ENCODE measurements at regions not wholly inside any gene's neighbourhood (a gene's known extent, or its start where the extent isn't known, plus 50 kb on each side); places are given as distances from the start of the nearest gene placed in this dataset.
"Not testable (repeated sequence)": the region's sequence is repeated elsewhere in the genome, so short reads cannot be mapped to it uniquely, and the experiment has no call there.

- intact Hi-C loops (cut with DNase I), result loop anchor here in 2 of 10 donors (5.0 kb wide), 1 partner anchor 42 kb away; no protein-coding TSS in a partner anchor
- no peaks in the 10 kb centered on the region for H3K36me3 ChIP-seq
- H3K9me3 ChIP-seq, result no peaks in the 10 kb centered on the region
- WGBS, 4 donors, result 46 to 55% (median 48%) methylated on average over 4 of the region's 4 CpGs
- peak in 1 of 4 donors; percentile 33 for ATAC-seq
- DNase-seq, result no peak
- H3K4me1 ChIP-seq, result peaks cover 0 to 15% (median 0%) of the 10 kb centered on the region in 12 donors
- no peak for TF ChIP-seq POLR2A (IDR thresholded peaks at IDR 0.05)
- TF ChIP-seq, protein P1, sequence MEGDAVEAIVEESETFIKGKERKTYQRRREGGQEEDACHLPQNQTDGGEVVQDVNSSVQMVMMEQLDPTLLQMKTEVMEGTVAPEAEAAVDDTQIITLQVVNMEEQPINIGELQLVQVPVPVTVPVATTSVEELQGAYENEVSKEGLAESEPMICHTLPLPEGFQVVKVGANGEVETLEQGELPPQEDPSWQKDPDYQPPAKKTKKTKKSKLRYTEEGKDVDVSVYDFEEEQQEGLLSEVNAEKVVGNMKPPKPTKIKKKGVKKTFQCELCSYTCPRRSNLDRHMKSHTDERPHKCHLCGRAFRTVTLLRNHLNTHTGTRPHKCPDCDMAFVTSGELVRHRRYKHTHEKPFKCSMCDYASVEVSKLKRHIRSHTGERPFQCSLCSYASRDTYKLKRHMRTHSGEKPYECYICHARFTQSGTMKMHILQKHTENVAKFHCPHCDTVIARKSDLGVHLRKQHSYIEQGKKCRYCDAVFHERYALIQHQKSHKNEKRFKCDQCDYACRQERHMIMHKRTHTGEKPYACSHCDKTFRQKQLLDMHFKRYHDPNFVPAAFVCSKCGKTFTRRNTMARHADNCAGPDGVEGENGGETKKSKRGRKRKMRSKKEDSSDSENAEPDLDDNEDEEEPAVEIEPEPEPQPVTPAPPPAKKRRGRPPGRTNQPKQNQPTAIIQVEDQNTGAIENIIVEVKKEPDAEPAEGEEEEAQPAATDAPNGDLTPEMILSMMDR (IDR thresholded peaks at IDR 0.05), result no peak
- H3K4me3 ChIP-seq, result no peak overlapping the region
- H3K27ac ChIP-seq, result peak overlapping the region in 3 of 12 donors; percentile 21 to 47 (median 22)
- no peaks in the 10 kb centered on the region for H3K27me3 ChIP-seq
These were observed 136.5 kb downstream of the KIF4B start for GRCh38 chr5:155150012-155150411.

DNA sequence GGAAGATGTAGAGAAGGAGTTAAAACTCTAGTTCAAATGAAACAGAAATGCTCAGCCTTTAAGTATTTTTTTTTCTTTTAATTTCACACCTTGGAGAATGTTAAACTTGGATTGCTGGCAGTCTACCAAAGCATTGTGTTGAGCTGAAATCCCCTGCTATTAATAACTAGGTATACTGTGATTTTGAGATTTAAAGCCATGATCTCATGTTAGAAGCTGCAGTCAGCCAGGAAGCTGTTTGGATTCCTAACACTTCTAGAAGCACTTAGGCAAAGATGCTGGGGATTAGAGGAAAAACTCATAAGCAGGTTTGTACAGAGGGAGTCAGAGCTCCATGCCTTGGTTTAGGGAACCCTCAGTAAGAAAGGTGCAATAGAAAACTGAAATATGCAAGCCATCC lies 141.4 kb downstream of the KIF4B start:
- Histone ChIP-seq H3K9me3 (no peaks in the 10 kb centered on the region), H3K36me3 (no peaks in the 10 kb centered on the region), H3K27me3 (no peaks in the 10 kb centered on the region), H3K4me3 (no peak overlapping the region), H3K4me1 (peaks cover 0 to 12% (median 7%) of the 10 kb centered on the region in 12 donors), H3K27ac (peak overlapping the region in 5 of 12 donors; percentile 59 to 87 (median 71))
- TF ChIP-seq POLR2A (IDR thresholded peaks at IDR 0.05), result no peak
- TF ChIP-seq, protein P1 (IDR thresholded peaks at IDR 0.05), result no peak
- ATAC-seq (peak in 3 of 4 donors; percentile 34 to 82 (median 47)), DNase-seq (no peak)
- intact Hi-C loops (cut with DNase I), result loop anchor here in 2 of 10 donors (5.0 kb wide), 1 partner anchor 37 kb away; no protein-coding TSS in a partner anchor

DNA sequence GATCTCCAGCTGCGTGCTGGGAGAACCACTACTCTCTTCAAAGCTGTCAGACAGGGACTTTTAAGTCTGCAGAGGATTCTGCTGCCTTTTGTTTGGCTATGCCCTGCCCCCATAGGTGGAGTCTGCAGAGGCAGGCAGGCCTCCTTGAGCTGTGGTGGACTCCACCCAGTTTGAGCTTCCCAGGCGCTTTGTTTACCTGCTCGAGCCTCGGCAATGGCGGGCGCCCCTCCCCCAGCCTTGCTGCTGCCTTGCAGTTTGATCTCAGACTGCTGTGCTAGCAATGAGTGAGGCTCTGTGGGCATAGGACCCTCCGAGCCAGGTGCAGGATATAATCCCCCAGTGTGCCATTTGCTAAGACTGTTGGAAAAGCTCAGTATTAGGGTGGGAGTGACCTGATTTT lies 149.5 kb downstream of the KIF4B start:
- intact Hi-C loops (cut with DNase I); H3K4me1 ChIP-seq; H3K9me3 ChIP-seq; H3K36me3 ChIP-seq; H3K27ac ChIP-seq; DNase-seq; ATAC-seq; H3K4me3 ChIP-seq; H3K27me3 ChIP-seq: not testable (repeated sequence)
- 84 to 93% (median 86%) methylated on average over 3 to 7 of the region's 7 CpGs for WGBS, 4 donors

GRCh38 chr5:155167736-155168135 lies 154.2 kb downstream of the KIF4B start:
- H3K4me1 ChIP-seq, result no peaks in the 10 kb centered on the region
- H3K36me3 ChIP-seq, result no peaks in the 10 kb centered on the region
- WGBS, 4 donors, result 86 to 91% (median 90%) methylated on average over 3 of the region's 3 CpGs
- H3K27ac ChIP-seq, result no peak overlapping the region
- H3K27me3 ChIP-seq, result no peaks in the 10 kb centered on the region
- intact Hi-C loops (cut with DNase I), result no loop called here
- DNase-seq (no peak), ATAC-seq (no peak)
- TF ChIP-seq, protein P1 (IDR thresholded peaks at IDR 0.05), result no peak
- TF ChIP-seq POLR2A (IDR thresholded peaks at IDR 0.05), result no peak
- H3K4me3 ChIP-seq, result no peak overlapping the region
- peaks cover 0 to 2% (median 0%) of the 10 kb centered on the region in 12 donors for H3K9me3 ChIP-seq

DNA sequence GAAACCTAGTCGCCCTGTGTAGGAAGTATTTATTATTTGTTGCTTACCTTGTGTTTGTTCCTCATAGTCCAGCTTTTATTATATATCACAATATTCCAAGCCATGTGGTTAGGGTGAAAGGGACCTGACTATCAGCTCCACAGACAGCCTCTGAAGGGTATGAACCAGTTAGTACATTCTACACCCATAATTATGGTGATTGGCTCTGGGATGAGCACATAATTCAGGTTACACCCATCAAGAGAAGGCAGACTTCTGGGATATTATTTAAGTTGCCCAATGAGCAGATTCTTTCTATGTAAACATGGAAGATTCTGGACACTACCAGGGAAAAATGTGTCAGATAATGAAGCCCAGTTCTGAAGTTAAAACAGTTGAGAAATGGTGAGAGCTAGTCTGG lies 168.0 kb downstream of the KIF4B start:
- DNase-seq (no peak), ATAC-seq (no peak)
- TF ChIP-seq, protein P1 (IDR thresholded peaks at IDR 0.05), result no peak
- TF ChIP-seq POLR2A (IDR thresholded peaks at IDR 0.05), result no peak
- WGBS, 4 donors, result 68 to 78% (median 72%) methylated on average over 1 of the region's 1 CpG
- H3K4me1 ChIP-seq, result no peaks in the 10 kb centered on the region
- no peaks in the 10 kb centered on the region for H3K27me3 ChIP-seq
- H3K9me3 ChIP-seq, result peaks cover 0 to 24% (median 3%) of the 10 kb centered on the region in 12 donors
- no peak overlapping the region for H3K4me3 ChIP-seq
- intact Hi-C loops (cut with DNase I), result no loop called here
- H3K27ac ChIP-seq, result no peak overlapping the region
- no peaks in the 10 kb centered on the region for H3K36me3 ChIP-seq
